SK-N-SH (cell line): ENCODE measurements at regions not wholly inside any gene's neighbourhood (a gene's known extent, or its start where the extent isn't known, plus 50 kb on each side); places are given as distances from the start of the nearest gene placed in this dataset.

ENCODE experiments used
- EZH2phosphoT487 ChIP-seq: fragments of 200-600 bp; sonication (generic); IDR thresholded peaks from 2 replicates; pipeline ENCODE4 v1.6.1; 2017; ENCODE audit warnings: low read depth, mixed run types, mild to moderate bottlenecking, antibody characterized with exemption, moderate library complexity, borderline replicate concordance
- FOXJ3 ChIP-seq: sonication (generic); formaldehyde crosslinking; IDR thresholded peaks from 2 replicates; pipeline ENCODE4 v1.5.1; 2020; ENCODE audit warnings: mild to moderate bottlenecking, missing genetic modification reagents
- JUND ChIP-seq: IDR thresholded peaks from 2 replicates; pipeline ENCODE4 v1.4.0; 2012
- NRF1 ChIP-seq: IDR thresholded peaks from 2 replicates; pipeline ENCODE4 v1.6.1; 2012; ENCODE audit warnings: low read depth, mild to moderate bottlenecking, low read length
- POLR2AphosphoS5 ChIP-seq: IDR thresholded peaks from 2 replicates; pipeline ENCODE4 v1.6.1; 2012; ENCODE audit warnings: low read depth, low read length
- RAD21 ChIP-seq: IDR thresholded peaks from 2 replicates; pipeline ENCODE4 v1.6.1; 2012; ENCODE audit warnings: mild to moderate bottlenecking, low read length
- SIN3A ChIP-seq: IDR thresholded peaks from 2 replicates; pipeline ENCODE4 v1.6.1; 2012; ENCODE audit warnings: low read depth, mild to moderate bottlenecking, low read length, moderate library complexity, borderline replicate concordance
- TCF12 ChIP-seq: IDR thresholded peaks from 2 replicates; pipeline ENCODE4 v1.4.0; 2012
- TF ChIP-seq, protein P1 (sequence below): fragments of 200-600 bp; sonication (generic); IDR thresholded peaks from 2 replicates; pipeline ENCODE4 v1.6.1; 2017; ENCODE audit warnings: antibody characterized with exemption, mild to moderate bottlenecking, moderate library complexity

DNA sequence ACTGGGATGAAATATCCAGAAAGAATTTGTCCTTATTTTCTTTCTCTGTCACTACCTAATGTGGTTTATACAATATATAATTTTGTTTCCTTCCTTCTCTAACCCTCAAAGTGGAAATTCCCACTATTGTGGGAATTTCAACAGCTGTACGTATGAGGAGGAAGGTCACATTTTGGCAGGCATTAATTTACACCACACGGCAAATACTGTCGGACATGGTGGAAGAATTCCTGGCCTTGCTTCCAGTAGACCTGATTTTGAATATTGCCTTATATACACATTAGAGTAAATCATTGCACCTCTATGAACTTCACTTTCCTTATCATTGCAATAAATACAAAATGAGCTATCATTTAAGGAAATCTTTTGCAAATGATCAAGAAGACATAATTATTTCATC lies 358.1 kb upstream of the ETAA1 start:
- TF ChIP-seq JUND (no peak), TCF12 (no peak), SIN3A (no peak), FOXJ3 (CRISPR knock-in tag) (no peak), EZH2phosphoT487 (no peak), NRF1 (no peak), POLR2AphosphoS5 (no peak), RAD21 (no peak)
- TF ChIP-seq, protein P1, sequence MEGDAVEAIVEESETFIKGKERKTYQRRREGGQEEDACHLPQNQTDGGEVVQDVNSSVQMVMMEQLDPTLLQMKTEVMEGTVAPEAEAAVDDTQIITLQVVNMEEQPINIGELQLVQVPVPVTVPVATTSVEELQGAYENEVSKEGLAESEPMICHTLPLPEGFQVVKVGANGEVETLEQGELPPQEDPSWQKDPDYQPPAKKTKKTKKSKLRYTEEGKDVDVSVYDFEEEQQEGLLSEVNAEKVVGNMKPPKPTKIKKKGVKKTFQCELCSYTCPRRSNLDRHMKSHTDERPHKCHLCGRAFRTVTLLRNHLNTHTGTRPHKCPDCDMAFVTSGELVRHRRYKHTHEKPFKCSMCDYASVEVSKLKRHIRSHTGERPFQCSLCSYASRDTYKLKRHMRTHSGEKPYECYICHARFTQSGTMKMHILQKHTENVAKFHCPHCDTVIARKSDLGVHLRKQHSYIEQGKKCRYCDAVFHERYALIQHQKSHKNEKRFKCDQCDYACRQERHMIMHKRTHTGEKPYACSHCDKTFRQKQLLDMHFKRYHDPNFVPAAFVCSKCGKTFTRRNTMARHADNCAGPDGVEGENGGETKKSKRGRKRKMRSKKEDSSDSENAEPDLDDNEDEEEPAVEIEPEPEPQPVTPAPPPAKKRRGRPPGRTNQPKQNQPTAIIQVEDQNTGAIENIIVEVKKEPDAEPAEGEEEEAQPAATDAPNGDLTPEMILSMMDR, result no peak
